Heart left ventricle (tissue), 16 donors: ENCODE measurements at regions not wholly inside any gene's neighbourhood (a gene's known extent, or its start where the extent isn't known, plus 50 kb on each side); places are given as distances from the start of the nearest gene placed in this dataset.

Experiments used
- ATAC-seq, 4 donors: fragments of 200-7000 bp; cut with Tn5 transposase; one replicate each; pipeline ENCODE4 v1.9.1; 2020 to 2022; ENCODE audit warnings: moderate library complexity in 4 of 4, mild to moderate bottlenecking in 3 of 4, moderate number of reproducible peaks in 1 of 4
- DNase-seq, 5 donors: peaks; one replicate each; pipeline ENCODE4 v3.0.0-alpha.2; 2020
- H3K27ac ChIP-seq, 12 donors: fragments of 200-600 bp; sonication (generic) in 4 of 12; one replicate each; pipeline versions ENCODE4 v1.5.0 to v1.8.0; 2016 to 2022; ENCODE audit warnings: mild to moderate bottlenecking in 2 of 12
- H3K27me3 ChIP-seq, 9 donors: fragments of 200-600 bp; sonication (generic) in 2 of 9; one replicate each; pipeline versions ENCODE4 v1.5.1 to v1.8.0; 2016 to 2022; ENCODE audit warnings: mild to moderate bottlenecking in 3 of 9
- H3K36me3 ChIP-seq, 9 donors: fragments of 200-600 bp; sonication (generic) in 2 of 9; one replicate each; pipeline versions ENCODE4 v1.5.0 to v1.8.0; 2018 to 2022; ENCODE audit warnings: mild to moderate bottlenecking in 2 of 9
- H3K4me1 ChIP-seq, 12 donors: fragments of 200-600 bp; sonication (generic) in 4 of 12; one replicate each; pipeline versions ENCODE4 v1.5.0 to v1.8.0; 2016 to 2022; ENCODE audit warnings: mild to moderate bottlenecking in 3 of 12
- H3K4me3 ChIP-seq, 12 donors: fragments of 200-600 bp; sonication (generic) in 4 of 12; one replicate each; pipeline versions ENCODE4 v1.5.0 to v1.8.0; 2017 to 2022; ENCODE audit warnings: mild to moderate bottlenecking in 9 of 12, moderate library complexity in 4 of 12
- H3K9me3 ChIP-seq, 12 donors: fragments of 200-600 bp; sonication (generic) in 4 of 12; one replicate each; pipeline versions ENCODE4 v1.5.0 to v1.8.0; 2016 to 2022; ENCODE audit warnings: mild to moderate bottlenecking in 1 of 12
- POLR2A ChIP-seq, 2 donors: fragments of 450-650 bp; IDR thresholded peaks; one replicate each; pipeline ENCODE4 v1.6.1; 2017; ENCODE audit warnings: antibody characterized with exemption in 2 of 2, mild to moderate bottlenecking in 2 of 2, moderate library complexity in 2 of 2
- WGBS, 4 donors: extraction: QIAGEN DNeasy Blood & Tissue Kit in 2 of 4; methylation state at CpG; one replicate each; pipeline versions ENCODE4 v1.1.5 to v1.1.7; 2013 to 2018; 5-methylcytosine and 5-hydroxymethylcytosine counted together
- intact Hi-C, 10 donors: fragments of 100-400 bp; cut with DNase I; formaldehyde crosslinking; loops; one replicate each; pipeline versions ENCODE4 v1.11.1 to v1.14.2; 2022
- TF ChIP-seq, protein P1 (sequence below), 12 donors: fragments of 200-600 bp; sonication (generic) in 4 of 12; IDR thresholded peaks; one replicate each; pipeline versions ENCODE4 v1.5.0 to v1.8.0; 2018 to 2022; ENCODE audit warnings: antibody characterized with exemption in 12 of 12, mild to moderate bottlenecking in 5 of 12
- donor health status: ischemic (EF 13 %, LVEDD 7.1; RV severe dilation, severe dysfunction).
- donor health status: healthy with polysubstance abuse.
- donor health status: DM: no; HTN: yes; CAD: no.
- donor health status: DM: no; HTN: no; CAD: no.
- donor health status: ischemic (EF 25% LVEDD 6.9; RV normal size, moderate dysfunction).
- donor health status: ischemic (EF 25% LVEDD 5.7; RV mildly dilated, moderate dysfunction).
- donor health status: healthy.
- donor health status: DM: yes; HTN: yes; CAD: no.
- donor health status: ischemic (EF 35%, LVEDD 5.7; RV mildly dilated, moderate dysfunction).
- donor health status: nonischemic (EF 11% LVEDD 7.7; RV severe dilation, severe dysfunction).
- donor health status: DM: yes; HTN: yes; CAD: no.
- donor health status: PGD.
- donor health status: ischemic (EF 29% LVEDD 5.4; RV normal size, mild dysfunction).
- donor health status: nonischemic (EF 23%, LVEDD 6.1; RV moderate dilation, normal function).

- ATAC-seq = no peak
- no peak for DNase-seq
Measured at GRCh38 chr5:162624110-162624509, 556.5 kb downstream of the GABRG2 start.

GRCh38 chr5:162637481-162637880 lies 569.9 kb downstream of the GABRG2 start:
- Histone ChIP-seq H3K9me3 (peaks cover 0 to 42% (median 16%) of the 10 kb centered on the region in 12 donors), H3K27me3 (no peaks in the 10 kb centered on the region), H3K27ac (no peak overlapping the region), H3K4me3 (no peak overlapping the region), H3K4me1 (no peaks in the 10 kb centered on the region), H3K36me3 (no peaks in the 10 kb centered on the region)
- TF ChIP-seq POLR2A (IDR thresholded peaks at IDR 0.05) = no peak
- TF ChIP-seq, protein P1, sequence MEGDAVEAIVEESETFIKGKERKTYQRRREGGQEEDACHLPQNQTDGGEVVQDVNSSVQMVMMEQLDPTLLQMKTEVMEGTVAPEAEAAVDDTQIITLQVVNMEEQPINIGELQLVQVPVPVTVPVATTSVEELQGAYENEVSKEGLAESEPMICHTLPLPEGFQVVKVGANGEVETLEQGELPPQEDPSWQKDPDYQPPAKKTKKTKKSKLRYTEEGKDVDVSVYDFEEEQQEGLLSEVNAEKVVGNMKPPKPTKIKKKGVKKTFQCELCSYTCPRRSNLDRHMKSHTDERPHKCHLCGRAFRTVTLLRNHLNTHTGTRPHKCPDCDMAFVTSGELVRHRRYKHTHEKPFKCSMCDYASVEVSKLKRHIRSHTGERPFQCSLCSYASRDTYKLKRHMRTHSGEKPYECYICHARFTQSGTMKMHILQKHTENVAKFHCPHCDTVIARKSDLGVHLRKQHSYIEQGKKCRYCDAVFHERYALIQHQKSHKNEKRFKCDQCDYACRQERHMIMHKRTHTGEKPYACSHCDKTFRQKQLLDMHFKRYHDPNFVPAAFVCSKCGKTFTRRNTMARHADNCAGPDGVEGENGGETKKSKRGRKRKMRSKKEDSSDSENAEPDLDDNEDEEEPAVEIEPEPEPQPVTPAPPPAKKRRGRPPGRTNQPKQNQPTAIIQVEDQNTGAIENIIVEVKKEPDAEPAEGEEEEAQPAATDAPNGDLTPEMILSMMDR (IDR thresholded peaks at IDR 0.05) = no peak
- ATAC-seq (no peak), DNase-seq (no peak)
- 66 to 84% (median 79%) methylated on average over 7 of the region's 7 CpGs for WGBS, 4 donors
- intact Hi-C loops = no loop called here

More at GRCh38 chr5:162624110-162624509, 556.5 kb downstream of the GABRG2 start:
- Histone ChIP-seq H3K4me3 (no peak overlapping the region), H3K27ac (no peak overlapping the region), H3K36me3 (no peaks in the 10 kb centered on the region), H3K9me3 (peaks cover 0 to 42% (median 10%) of the 10 kb centered on the region in 12 donors), H3K4me1 (no peaks in the 10 kb centered on the region), H3K27me3 (no peaks in the 10 kb centered on the region)
- 78 to 89% (median 87%) methylated on average over 5 of the region's 5 CpGs for WGBS, 4 donors
- intact Hi-C loops = no loop called here
- TF ChIP-seq, protein P1 (IDR thresholded peaks at IDR 0.05) = no peak
- TF ChIP-seq POLR2A (IDR thresholded peaks at IDR 0.05) = no peak

DNA sequence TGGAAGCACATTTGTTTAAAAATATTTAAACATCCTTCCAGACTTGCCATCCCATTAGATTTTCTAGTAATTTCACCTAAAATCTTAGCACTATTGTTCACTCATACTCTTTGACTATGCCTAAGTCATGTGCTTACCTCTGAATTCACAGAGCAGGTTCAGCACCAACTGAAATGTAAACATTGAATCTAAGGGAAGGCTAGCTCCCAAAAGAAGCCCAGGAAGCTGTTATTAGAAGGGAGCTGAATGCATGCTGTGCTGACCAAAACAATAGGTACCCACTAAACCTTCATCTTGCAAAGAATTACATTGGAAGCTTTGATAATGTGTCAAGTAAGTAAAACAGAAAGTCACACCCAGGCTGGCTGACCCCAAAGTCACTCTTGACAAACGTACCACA lies 571.3 kb downstream of the GABRG2 start:
- Histone ChIP-seq H3K4me1 (no peaks in the 10 kb centered on the region), H3K4me3 (no peak overlapping the region), H3K27me3 (no peaks in the 10 kb centered on the region), H3K36me3 (no peaks in the 10 kb centered on the region), H3K9me3 (peaks cover 0 to 28% (median 14%) of the 10 kb centered on the region in 12 donors), H3K27ac (no peak overlapping the region)
- DNase-seq (no peak), ATAC-seq (no peak)
- WGBS, 4 donors = 7 to 25% (median 23%) methylated on average over 1 of the region's 1 CpG
- intact Hi-C loops = no loop called here
- TF ChIP-seq, protein P1 (IDR thresholded peaks at IDR 0.05) = no peak
- TF ChIP-seq POLR2A (IDR thresholded peaks at IDR 0.05) = no peak

GRCh38 chr5:162641142-162641813 lies 573.7 kb downstream of the GABRG2 start:
- H3K4me3 ChIP-seq = no peak overlapping the region
- H3K27me3 ChIP-seq = no peaks in the 10 kb centered on the region
- no peak for DNase-seq
- H3K9me3 ChIP-seq = peaks cover 0 to 6% (median under 1%) of the 10 kb centered on the region in 12 donors
- H3K36me3 ChIP-seq = no peaks in the 10 kb centered on the region
- H3K4me1 ChIP-seq = no peaks in the 10 kb centered on the region
- TF ChIP-seq POLR2A (IDR thresholded peaks at IDR 0.05) = no peak
- TF ChIP-seq, protein P1 (IDR thresholded peaks at IDR 0.05) = no peak
- no peak overlapping the region for H3K27ac ChIP-seq
- no peak for ATAC-seq
- intact Hi-C loops = no loop called here
- WGBS, 4 donors = 35 to 44% (median 41%) methylated on average over 4 of the region's 4 CpGs
